GM19025 (cell line): ENCODE measurements at regions not wholly inside any gene's neighbourhood (a gene's known extent, or its start where the extent isn't known, plus 50 kb on each side); places are given as distances from the start of the nearest gene placed in this dataset.
A peak's percentile ranks its signal among the peaks of the same experiment; 100 is the strongest.
"Not testable (repeated sequence)": the region's sequence is repeated elsewhere in the genome, so short reads cannot be mapped to it uniquely, and the experiment has no call there.

Source experiments
- ATAC-seq: cut with Tn5 transposase; IDR thresholded peaks from one replicate; pipeline ENCODE4 v1.9.1; 2021; ENCODE audit warnings: mild to moderate bottlenecking, low read depth, moderate library complexity; ENCODE audit not compliant: unreplicated experiment

- no peak for ATAC-seq
These were observed 122.6 kb upstream of the CXorf66 start for GRCh38 chrX:140087875-140088274.

DNA sequence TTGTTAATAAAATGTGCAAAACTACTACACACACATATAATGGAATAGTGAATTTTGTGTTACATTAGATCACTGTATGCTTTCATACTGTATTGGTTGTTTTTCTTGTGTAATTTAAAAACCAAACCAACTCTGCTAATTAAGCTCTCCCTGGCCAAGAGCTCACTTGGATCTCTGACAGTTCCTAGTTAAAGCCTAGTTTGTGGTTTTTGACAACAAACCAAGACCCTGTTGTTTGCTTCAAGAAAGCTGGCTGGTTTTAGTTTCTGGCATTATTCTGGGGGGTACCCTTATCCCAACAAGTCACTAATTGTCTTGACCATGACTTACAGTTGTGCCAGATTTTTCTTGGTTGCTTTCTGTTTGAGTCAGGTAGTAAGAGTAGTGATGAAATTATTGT is 121.4 kb upstream of the CXorf66 start:
- ATAC-seq: no peak

DNA sequence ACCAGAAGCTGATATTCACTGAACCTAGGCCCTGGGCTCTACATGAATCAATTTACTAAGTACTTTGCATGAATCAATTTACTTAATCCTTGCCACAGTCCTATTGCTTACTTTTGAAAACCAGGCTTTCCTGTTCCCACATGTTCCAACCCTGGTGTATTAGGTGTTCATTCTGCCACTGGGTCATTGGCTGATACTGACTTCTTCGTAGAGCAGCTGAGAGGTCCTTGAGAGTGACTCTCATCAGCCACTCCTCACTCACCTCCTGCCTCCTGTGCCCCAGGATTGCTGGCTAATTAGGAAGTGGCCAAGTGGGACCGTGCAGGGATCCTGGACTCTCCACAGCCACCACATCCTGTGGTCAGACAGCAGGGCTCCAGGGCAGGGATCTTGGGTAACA is 109.5 kb upstream of the CXorf66 start:
- not testable (repeated sequence) for ATAC-seq

DNA sequence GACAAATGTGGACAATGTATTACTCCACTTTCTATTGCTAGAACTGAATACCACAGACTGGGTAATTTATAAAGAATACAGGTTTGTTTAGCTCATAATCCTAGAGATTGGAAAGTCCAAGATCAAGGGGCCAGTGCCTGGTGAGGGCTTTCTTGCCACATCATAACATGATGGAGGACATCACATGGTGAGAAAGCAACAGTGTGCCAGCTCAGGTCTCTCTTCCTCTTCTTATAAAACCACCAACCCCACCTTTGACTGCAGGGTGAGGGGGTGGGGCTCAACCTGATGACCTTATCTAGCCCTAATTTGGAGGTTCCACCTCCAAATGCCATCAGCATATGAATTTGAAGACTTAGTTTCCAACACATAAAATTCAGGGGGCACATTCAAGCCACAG is 105.7 kb upstream of the CXorf66 start:
- ATAC-seq: no peak

DNA sequence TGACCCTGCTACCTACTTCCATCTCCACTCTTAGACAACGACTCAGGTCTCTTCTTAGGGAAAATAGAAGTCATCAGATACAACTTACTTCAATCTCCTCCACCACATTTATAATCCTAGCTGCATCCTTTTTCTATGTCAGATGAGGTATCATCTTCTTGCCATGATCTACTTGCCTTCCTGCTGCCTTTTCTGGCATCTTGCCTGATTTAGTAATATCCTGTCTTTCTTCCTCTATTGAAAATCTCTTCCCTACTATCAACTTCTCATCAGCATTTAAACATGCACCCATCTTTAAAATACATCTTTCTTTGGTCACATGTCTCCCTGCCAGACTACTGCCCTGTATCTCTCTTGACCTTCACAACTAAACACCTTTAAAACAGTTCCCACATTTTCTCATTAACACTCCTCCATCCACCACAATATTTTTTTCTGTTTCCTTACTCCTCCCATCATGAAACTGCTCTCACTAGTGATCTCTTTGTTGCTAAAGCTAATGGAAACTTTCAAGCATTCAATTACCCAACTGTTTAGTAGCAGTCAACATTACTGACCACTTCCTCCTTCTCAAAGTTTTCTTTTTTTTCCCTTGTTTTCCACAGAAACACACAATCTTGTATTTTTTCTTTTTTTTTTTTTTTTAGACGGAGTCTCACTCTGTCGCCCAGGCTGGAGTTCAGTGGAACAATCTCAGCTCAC is 100.8 kb upstream of the CXorf66 start:
- no peak for ATAC-seq

DNA sequence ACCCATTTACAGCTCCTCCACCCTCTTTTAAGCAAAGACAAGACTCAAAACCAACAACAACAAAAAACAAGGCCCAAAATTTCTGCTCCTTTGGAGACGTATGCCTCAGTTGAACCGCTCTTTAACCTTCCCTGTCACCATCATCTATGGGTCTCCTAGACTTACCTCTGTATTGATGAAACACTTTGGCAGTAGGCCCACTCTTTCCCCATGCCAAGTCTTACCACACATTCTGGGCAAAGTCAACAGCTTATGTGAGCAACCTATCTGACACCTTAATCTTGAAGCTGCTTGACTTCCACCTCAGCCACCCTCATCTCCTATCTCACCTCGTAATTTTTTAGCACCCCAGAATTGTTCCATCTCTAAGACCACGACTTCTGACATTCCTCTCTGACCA is 99.7 kb upstream of the CXorf66 start:
- ATAC-seq: no peak

DNA sequence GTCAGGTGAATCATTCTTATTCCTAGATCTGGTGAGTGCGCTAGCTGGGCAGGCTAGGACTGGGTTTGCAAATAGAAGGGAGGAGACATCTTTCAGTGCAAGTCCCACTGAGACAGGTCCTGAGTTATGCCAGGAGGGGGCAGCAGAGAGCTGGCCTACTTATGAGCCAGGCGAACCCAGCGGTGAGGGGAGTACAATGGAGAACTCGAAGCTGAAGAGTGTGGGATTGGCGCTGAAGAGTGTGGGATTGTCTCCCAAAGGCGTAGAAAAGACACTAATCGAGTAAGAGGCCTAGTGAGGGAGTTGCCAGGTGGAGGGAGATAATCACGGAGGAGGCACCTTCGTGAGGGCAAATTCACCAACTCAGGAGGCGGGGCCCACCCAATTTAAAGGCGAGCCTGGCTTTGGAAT is 91.7 kb upstream of the CXorf66 start:
- peak; percentile 79 for ATAC-seq

GRCh38 chrX:140053846-140054245 is 88.5 kb upstream of the CXorf66 start:
- no peak for ATAC-seq

GRCh38 chrX:140050906-140051305 is 85.6 kb upstream of the CXorf66 start:
- no peak for ATAC-seq

- no peak for ATAC-seq
These were observed 75.1 kb upstream of the CXorf66 start for GRCh38 chrX:140040386-140040785.

GRCh38 chrX:140038842-140039241 is 73.5 kb upstream of the CXorf66 start:
- ATAC-seq: no peak

GRCh38 chrX:140034916-140035315 is 69.6 kb upstream of the CXorf66 start:
- no peak for ATAC-seq

DNA sequence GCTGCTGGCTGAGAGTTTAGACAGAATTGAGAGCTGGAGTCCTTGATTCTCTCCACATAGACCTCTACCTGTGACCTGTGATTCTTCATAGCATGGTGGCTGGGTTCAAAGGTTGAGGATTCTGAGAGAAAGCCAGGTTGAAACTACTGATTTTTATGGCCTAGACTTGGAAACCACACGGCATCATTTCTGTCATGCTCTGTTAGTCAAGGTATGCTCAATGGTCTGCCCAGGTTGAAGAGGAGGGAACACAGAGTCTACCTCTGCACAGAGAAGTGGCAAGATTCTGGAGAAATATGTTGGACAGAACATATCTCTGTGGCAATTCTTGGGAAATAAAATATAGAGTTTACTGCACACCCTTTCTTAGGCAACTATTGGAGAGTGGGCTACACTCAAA is 57.2 kb upstream of the CXorf66 start:
- no peak for ATAC-seq

GRCh38 chrX:140019134-140019533 is 53.8 kb upstream of the CXorf66 start:
- not testable (repeated sequence) for ATAC-seq
